HEK293T (cell line): ENCODE measurements at regions not wholly inside any gene's neighbourhood (a gene's known extent, or its start where the extent isn't known, plus 50 kb on each side); places are given as distances from the start of the nearest gene placed in this dataset.

Experiments used
- BHLHE40 ChIP-seq: fragments of 450-650 bp; IDR thresholded peaks from 2 replicates; pipeline ENCODE4 v1.6.1; 2016; ENCODE audit warnings: mild to moderate bottlenecking, moderate library complexity, borderline replicate concordance
- ELF4 ChIP-seq: fragments of 450-650 bp; IDR thresholded peaks from 2 replicates; pipeline ENCODE4 v1.6.1; 2017; ENCODE audit warnings: antibody characterized with exemption
- FOXK2 ChIP-seq: fragments of 450-650 bp; IDR thresholded peaks from 2 replicates; pipeline ENCODE4 v1.6.1; 2016; ENCODE audit warnings: mild to moderate bottlenecking
- FOXM1 ChIP-seq: fragments of 450-650 bp; IDR thresholded peaks from 2 replicates; pipeline ENCODE4 v1.6.1; 2017; ENCODE audit warnings: mild to moderate bottlenecking, borderline replicate concordance
- HDGF ChIP-seq: fragments of 450-650 bp; IDR thresholded peaks from 2 replicates; pipeline ENCODE4 v1.6.1; 2017; ENCODE audit warnings: antibody characterized with exemption, borderline replicate concordance
- LEF1 ChIP-seq: fragments of 450-650 bp; IDR thresholded peaks from 2 replicates; pipeline ENCODE4 v1.6.1; 2017; ENCODE audit warnings: mild to moderate bottlenecking, borderline replicate concordance
- SP1 ChIP-seq: fragments of 450-650 bp; IDR thresholded peaks from 2 replicates; pipeline ENCODE4 v1.6.1; 2017
- SUZ12 ChIP-seq: fragments of 450-650 bp; IDR thresholded peaks from 2 replicates; pipeline ENCODE4 v1.6.1; 2016; ENCODE audit warnings: mild to moderate bottlenecking
- ZNF384 ChIP-seq: fragments of 450-650 bp; IDR thresholded peaks from 2 replicates; pipeline ENCODE4 v1.6.1; 2016

GRCh38 chr13:107582171-107582570, 633.2 kb downstream of the LIG4 start:
- TF ChIP-seq FOXM1 (no peak), ZNF384 (no peak), FOXK2 (no peak), HDGF (no peak), BHLHE40 (no peak), SUZ12 (no peak), LEF1 (no peak), ELF4 (no peak), SP1 (no peak)
